C4-2B (cell line): ENCODE measurements at regions not wholly inside any gene's neighbourhood (a gene's known extent, or its start where the extent isn't known, plus 50 kb on each side); places are given as distances from the start of the nearest gene placed in this dataset.

ENCODE experiments used
- H3K27ac ChIP-seq: fragments of 450-650 bp; 2 replicates; pipeline ENCODE4 v1.5.1; 2017
- ZFX ChIP-seq: fragments of 450-650 bp; IDR thresholded peaks from 2 replicates; pipeline ENCODE4 v1.6.1; 2017
- TF ChIP-seq, protein P1 (sequence below): fragments of 450-650 bp; conservative IDR thresholded peaks from 2 replicates; pipeline ENCODE4 v1.5.1; 2017; ENCODE audit warnings: mild to moderate bottlenecking

DNA sequence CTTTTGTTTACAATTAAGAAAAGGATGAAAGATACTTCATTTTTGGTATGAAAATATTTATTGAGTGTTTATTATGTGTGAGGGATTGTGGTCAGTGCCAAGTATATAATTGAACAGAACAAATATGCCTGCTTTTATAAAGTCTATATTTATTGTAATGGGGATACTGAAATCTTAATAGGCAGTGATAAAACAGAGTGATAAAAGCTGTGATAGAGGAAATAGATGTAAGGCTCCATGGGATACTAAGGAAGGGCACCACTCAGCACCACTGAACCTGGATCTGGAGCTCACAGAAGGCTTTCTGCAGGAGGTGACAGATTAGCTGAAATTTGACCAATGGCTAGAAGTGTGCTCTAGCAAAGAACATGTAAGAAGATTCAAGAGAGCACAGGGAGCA is 263.5 kb downstream of the C4orf33 start:
- no peak for TF ChIP-seq ZFX
- TF ChIP-seq, protein P1, sequence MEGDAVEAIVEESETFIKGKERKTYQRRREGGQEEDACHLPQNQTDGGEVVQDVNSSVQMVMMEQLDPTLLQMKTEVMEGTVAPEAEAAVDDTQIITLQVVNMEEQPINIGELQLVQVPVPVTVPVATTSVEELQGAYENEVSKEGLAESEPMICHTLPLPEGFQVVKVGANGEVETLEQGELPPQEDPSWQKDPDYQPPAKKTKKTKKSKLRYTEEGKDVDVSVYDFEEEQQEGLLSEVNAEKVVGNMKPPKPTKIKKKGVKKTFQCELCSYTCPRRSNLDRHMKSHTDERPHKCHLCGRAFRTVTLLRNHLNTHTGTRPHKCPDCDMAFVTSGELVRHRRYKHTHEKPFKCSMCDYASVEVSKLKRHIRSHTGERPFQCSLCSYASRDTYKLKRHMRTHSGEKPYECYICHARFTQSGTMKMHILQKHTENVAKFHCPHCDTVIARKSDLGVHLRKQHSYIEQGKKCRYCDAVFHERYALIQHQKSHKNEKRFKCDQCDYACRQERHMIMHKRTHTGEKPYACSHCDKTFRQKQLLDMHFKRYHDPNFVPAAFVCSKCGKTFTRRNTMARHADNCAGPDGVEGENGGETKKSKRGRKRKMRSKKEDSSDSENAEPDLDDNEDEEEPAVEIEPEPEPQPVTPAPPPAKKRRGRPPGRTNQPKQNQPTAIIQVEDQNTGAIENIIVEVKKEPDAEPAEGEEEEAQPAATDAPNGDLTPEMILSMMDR = no peak
- no peak overlapping the region for H3K27ac ChIP-seq

DNA sequence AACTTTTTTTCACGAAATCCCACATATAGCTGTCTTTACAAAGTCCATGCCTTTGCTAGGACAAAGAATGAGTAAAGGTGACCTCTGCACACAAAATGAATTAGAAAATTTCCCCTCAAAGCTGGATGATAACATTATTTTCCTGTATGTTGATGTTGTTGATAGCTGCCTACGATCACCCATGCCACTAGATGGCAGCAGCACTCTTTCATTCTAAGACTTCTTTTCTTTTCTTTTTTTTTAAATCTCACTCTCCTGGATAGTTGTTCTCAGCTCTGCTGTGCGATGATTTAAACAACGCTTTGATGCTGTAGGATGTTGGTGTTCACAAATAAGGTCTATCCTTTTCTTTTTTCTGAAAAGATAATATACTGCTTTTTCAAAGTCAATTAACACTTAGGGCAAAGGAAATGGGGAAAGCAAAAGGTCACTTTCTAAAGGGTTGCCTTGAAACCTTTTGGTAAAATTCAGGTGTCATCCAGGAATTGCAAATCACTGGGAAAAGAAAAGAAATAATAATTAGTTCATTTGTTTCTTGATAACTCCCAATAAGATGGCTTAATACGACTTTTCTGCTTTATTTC is 266.8 kb downstream of the C4orf33 start:
- TF ChIP-seq, protein P1 = peak; percentile 82
- no peak for TF ChIP-seq ZFX
- no peak overlapping the region for H3K27ac ChIP-seq

DNA sequence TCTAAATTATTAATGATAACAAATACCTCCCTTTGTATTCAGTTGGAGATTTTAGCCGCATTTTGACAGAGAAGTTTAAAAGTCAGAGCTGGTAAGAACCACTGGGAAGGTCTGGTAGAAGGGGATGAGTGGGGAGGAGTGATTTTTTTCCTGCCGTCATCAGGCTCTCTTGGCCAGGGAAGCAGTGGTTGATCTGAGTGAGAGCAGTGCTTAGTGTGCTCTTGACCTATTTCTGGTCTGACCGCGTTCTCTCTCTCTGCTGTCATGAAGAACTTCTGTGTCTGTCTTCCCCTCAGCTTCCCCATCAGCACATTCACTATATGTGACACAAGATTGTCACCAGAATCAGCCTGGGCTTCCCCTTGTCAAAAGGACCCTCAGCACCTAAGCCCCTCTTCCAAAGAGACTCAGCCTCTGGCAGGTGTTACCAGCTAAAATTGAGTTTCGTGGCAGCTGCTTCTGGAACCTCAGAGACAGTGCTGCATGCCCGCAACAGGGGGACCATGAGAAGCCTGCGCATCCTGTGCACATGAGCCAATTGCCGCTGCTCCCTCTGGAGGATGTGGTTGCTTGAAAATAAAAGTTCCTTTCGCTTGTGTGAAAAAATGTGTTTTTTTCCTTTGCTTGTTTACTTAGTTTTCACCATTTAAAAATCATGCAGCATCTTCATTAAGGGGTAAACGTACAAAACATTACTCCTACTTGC is 268.9 kb downstream of the C4orf33 start:
- H3K27ac ChIP-seq = no peak overlapping the region
- no peak for TF ChIP-seq ZFX
- TF ChIP-seq, protein P1 = no peak

DNA sequence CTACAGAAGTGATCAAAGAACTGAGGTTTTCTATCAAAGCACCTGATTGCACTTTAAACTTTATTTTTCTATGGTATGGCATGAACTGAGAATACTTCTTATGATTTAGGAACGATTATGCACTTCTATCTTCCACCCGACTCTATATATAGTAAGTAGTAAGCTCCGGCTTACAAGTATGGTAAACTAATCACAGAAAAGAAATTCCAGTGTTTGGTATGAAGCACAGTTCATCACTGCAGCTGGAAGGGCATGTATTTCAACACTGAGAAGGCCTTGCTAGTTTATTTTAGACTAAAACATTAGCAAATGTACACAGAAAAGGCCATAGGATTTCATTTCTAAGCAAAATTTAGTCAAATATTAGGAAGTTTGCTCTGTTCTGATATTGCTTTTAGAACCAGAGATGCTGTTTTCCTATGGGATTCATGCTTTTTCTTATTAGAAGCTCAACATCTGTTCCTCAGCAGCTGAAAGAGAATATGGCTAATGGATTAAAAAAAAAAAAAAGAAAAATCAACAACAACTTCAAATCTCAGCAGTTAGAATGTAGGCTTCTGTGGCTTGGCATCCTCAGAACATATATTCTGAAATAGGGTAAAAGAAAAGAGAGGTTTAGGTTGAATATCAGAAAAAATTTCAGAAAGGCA is 273.5 kb downstream of the C4orf33 start:
- H3K27ac ChIP-seq = no peak overlapping the region
- no peak for TF ChIP-seq ZFX
- TF ChIP-seq, protein P1 = no peak

DNA sequence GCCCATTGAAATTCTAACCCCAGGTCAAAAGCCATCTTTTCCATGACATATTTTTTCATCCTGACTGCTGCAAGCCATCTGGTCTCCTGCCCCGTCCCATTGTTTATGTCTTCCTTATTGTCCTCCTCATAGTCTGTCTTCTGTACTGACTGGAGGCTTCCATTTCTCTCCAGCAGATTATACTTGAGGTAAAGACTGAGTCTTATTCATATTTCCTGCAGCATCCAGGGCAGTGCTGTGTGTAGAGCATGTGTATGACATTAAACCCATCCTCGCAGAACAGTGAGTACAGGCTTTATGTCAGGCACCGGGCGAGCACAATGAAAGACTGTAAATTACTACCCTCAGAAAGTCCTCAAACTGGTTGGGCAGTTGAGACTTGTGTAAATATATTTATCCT is 275.1 kb downstream of the C4orf33 start:
- no peak for TF ChIP-seq ZFX
- TF ChIP-seq, protein P1 = no peak
- H3K27ac ChIP-seq = no peak overlapping the region

DNA sequence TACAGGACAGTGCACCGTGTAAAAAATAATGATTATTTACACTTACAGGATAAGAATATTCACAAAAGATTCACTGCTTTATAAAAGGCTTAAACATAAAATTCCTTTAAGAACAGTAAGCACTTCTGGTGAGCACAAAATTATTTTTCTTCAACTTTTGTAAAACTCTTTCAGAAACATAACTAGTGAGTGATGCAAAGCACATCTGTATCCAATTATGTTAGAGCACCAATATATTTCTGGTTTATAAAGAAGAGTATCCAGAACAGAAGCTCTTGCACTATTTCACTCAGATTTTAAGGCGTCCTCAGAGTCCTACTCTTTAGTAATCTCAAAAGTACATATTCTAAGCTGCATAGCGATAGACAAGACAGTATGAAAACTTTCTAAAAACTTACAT is 276.0 kb downstream of the C4orf33 start:
- no peak overlapping the region for H3K27ac ChIP-seq
- TF ChIP-seq ZFX = no peak
- TF ChIP-seq, protein P1 = no peak

DNA sequence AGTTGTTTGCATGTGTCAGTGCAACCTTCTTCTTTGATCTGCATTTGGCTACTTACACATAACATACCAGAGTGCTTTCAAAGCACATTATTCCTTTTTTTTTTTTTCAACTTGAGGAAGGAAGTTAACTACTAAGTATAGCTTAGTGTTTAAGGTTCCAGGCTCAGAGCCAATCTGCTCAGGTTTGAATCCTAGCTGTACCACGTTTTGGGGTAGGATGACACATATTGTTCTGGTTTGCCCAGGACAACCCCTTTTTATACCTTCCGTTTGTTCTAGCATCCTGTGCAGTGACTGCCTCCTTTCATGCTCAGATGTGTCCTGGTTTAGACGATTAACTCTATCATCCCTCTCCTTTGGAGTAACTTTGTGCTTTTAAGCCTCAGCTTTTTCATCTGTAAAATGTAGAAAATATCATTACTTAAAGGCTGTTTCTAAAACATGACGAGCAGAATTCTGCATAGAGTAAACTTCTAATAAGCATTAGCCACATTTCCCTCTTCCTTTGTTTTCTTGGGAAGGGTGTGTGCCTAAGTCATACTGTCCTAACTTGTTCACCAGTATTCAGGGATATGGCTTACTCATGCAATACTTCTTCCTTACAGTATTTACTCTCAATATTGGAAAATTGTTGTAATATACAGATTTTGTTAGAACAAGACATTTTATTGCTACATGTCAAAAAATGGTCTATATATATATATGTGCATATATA is 281.3 kb downstream of the C4orf33 start:
- TF ChIP-seq, protein P1 = no peak
- TF ChIP-seq ZFX = no peak
- no peak overlapping the region for H3K27ac ChIP-seq
